ENCODE measurements at regions not wholly inside any gene's neighbourhood (a gene's known extent, or its start where the extent isn't known, plus 50 kb on each side); places are given as distances from the start of the nearest gene placed in this dataset.

DNA sequence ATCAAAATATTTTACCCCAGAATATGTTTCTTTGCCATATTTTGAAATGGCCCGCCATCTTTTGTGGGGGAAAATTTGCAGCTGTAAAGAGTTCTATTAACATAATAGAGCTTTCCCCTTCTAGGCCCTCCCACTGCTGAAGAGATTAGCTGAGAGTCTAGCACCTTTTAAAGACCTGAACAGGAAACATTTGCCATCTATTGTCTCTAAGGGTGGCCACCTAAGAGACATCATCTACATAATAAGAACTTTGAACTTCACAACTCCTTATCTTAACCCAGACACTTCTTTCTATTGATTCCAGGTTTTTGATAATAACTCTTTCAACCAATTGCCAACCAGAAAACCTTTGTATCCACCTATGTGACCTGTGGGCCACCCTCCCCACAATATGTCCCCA lies 54.7 kb upstream of the TRPM1 start:
- ChIA-PET CTCF (interaction anchor here (0.6 to 2.0 kb wide), 7 partner anchors 27 to 485 kb away, joined by 3 to 8 read pairs (median 3); no protein-coding TSS in a partner anchor), POLR2A (no interaction called here)
- DNase-seq (ENCODE audit: low read depth in 1 of 2, low spot score in 1 of 2) (no peak), ATAC-seq (no peak), FAIRE-seq (no peak)
- Histone ChIP-seq H3K4me3 (no peak overlapping the region), H3K4me1 (no peaks in the 10 kb centered on the region), H3K9me3 (no peaks in the 10 kb centered on the region), H3K4me2 (no peak overlapping the region), H3K27ac (no peak overlapping the region)
- no peak for TF ChIP-seq EHMT2 (IDR thresholded peaks at IDR 0.05; ENCODE audit: low read depth)
- TF ChIP-seq GATA3 (IDR thresholded peaks at IDR 0.05; ENCODE audit: borderline replicate concordance), result no peak
- TF ChIP-seq PHF8 (IDR thresholded peaks at IDR 0.05; ENCODE audit: borderline replicate concordance, low read depth), result no peak
- no peak for TF ChIP-seq POLR2AphosphoS2 (conservative IDR thresholded peaks at IDR 0.05; ENCODE audit: low read length)
- no peak for TF ChIP-seq HOXB5 (CRISPR knock-in tag; IDR thresholded peaks at IDR 0.05)
- TF ChIP-seq CTCF (IDR thresholded peaks at IDR 0.05), result no peak
- no peak for TF ChIP-seq CHD2 (IDR thresholded peaks at IDR 0.05; ENCODE audit: low read length, partially characterized antibody)
- TF ChIP-seq, protein P1, sequence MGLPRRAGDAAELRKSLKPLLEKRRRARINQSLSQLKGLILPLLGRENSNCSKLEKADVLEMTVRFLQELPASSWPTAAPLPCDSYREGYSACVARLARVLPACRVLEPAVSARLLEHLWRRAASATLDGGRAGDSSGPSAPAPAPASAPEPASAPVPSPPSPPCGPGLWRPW (IDR thresholded peaks at IDR 0.05), result no peak
- TF ChIP-seq RFX5 (IDR thresholded peaks at IDR 0.05), result no peak
- no peak for TF ChIP-seq JUN (IDR thresholded peaks at IDR 0.05)
- no peak for TF ChIP-seq TFCP2L1 (CRISPR knock-in tag; IDR thresholded peaks at IDR 0.05)
- TF ChIP-seq FOSB (CRISPR knock-in tag; IDR thresholded peaks at IDR 0.05), result no peak
- no peak for TF ChIP-seq RCOR1 (IDR thresholded peaks at IDR 0.05; ENCODE audit: low read depth, low read length)
- 91% methylated on average over 1 of the region's 1 CpG for WGBS (ENCODE audit: missing lambda C conversion rate)

DNA sequence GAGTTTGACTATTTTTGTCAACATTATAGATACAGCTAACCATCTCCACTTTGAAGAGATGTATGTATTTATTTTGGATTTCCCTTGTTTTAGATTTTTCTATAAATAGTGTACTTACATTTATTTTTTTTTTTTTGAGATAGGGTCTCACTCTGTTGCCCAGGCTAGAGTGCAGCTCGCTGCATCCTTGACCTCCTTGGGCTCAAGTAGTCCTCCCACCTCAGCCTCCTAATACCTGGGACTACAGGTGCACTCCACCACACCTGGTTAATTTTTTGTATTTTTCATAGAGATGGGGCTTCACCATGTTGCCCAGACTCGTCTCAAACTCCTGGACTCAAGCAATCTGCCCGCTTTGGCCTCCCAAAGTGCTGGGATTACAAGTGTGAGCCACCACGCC lies 55.3 kb upstream of the TRPM1 start:
- WGBS (ENCODE audit: missing lambda C conversion rate), result 55% methylated on average over 4 of the region's 4 CpGs
- POLR2A ChIA-PET, result no interaction called here
- Histone ChIP-seq H3K4me3 (no peak overlapping the region), H3K9me3 (no peaks in the 10 kb centered on the region), H3K4me2 (no peak overlapping the region), H3K27ac (no peak overlapping the region), H3K4me1 (no peaks in the 10 kb centered on the region)
- TF ChIP-seq FOXS1 (CRISPR knock-in tag; IDR thresholded peaks at IDR 0.05) (no peak), SREBF2 (IDR thresholded peaks at IDR 0.05) (no peak), BHLHE40 (IDR thresholded peaks at IDR 0.05; ENCODE audit: low read depth, low read length) (no peak), RAD21 (conservative IDR thresholded peaks at IDR 0.05 in 1 of 2, IDR thresholded peaks at IDR 0.05 in 1 of 2) (no peak), MYC (IDR thresholded peaks at IDR 0.05; ENCODE audit: borderline replicate concordance, low read length) (no peak), ELK1 (IDR thresholded peaks at IDR 0.05; ENCODE audit: low read depth, low read length) (no peak), GATA3 (IDR thresholded peaks at IDR 0.05; ENCODE audit: borderline replicate concordance) (no peak), PHF8 (IDR thresholded peaks at IDR 0.05; ENCODE audit: borderline replicate concordance, low read depth) (no peak), CHD4 (IDR thresholded peaks at IDR 0.05; ENCODE audit: borderline replicate concordance) (no peak), CBX2 (IDR thresholded peaks at IDR 0.05; ENCODE audit: borderline replicate concordance, low read depth) (no peak), POLR2A (IDR thresholded peaks at IDR 0.05; ENCODE audit: low read length) (no peak), HOXB13 (CRISPR knock-in tag; IDR thresholded peaks at IDR 0.05; ENCODE audit: low read depth) (no peak), NFE2L2 (conservative IDR thresholded peaks at IDR 0.05; ENCODE audit: low read length) (no peak), JUN (IDR thresholded peaks at IDR 0.05) (no peak), BCL3 (IDR thresholded peaks at IDR 0.05) (no peak), ESRRA (IDR thresholded peaks at IDR 0.05; ENCODE audit: borderline replicate concordance, low read length) (no peak), MAZ (IDR thresholded peaks at IDR 0.05; ENCODE audit: borderline replicate concordance, low read depth, low read length) (no peak), EHMT2 (IDR thresholded peaks at IDR 0.05; ENCODE audit: low read depth) (no peak), ZC3H11A (IDR thresholded peaks at IDR 0.05) (no peak)
- TF ChIP-seq, protein P2, sequence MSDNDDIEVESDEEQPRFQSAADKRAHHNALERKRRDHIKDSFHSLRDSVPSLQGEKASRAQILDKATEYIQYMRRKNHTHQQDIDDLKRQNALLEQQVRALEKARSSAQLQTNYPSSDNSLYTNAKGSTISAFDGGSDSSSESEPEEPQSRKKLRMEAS (IDR thresholded peaks at IDR 0.05), result no peak
- FAIRE-seq (no peak), DNase-seq (ENCODE audit: low read depth in 1 of 2, low spot score in 1 of 2) (no peak), ATAC-seq (no peak)
- CTCF ChIA-PET, result interaction anchor here (0.6 to 1.3 kb wide), 5 partner anchors 27 to 486 kb away, joined by 3 to 4 read pairs (median 3); no protein-coding TSS in a partner anchor

Data from A549 (cell line).